Naive thymus-derived CD8-positive, alpha-beta T cell (primary cell): ENCODE measurements at regions not wholly inside any gene's neighbourhood (a gene's known extent, or its start where the extent isn't known, plus 50 kb on each side); places are given as distances from the start of the nearest gene placed in this dataset.
"Not testable (repeated sequence)": the region's sequence is repeated elsewhere in the genome, so short reads cannot be mapped to it uniquely, and the experiment has no call there.

Experiments
- ATAC-seq, 2 donors: fragments of 150-1000 bp; cut with Tn5 transposase in 1 of 2; sonication (Bioruptor Pico), chemical (Tn5 transposase) in 1 of 2; 1 replicate in 1 of 2; 2 replicates in 1 of 2; pipeline ENCODE4 v1.10.0; 2021; ENCODE audit warnings: mild to moderate bottlenecking in 2 of 2, moderate library complexity in 2 of 2
- POLR2A ChIA-PET: fragments of 350-600 bp; sonication (Branson Sonifier 250); formaldehyde crosslinking; loops from one replicate; lab custom pipeline; 2021; ENCODE audit warnings: antibody characterized with exemption; lab: Charles Lee
- DNase-seq, 10 donors: peaks; one replicate each; pipeline versions ENCODE4 v3.0.0 to v3.0.0-alpha.2; 2020 to 2022
- H3K27ac Mint-ChIP-seq, 10 donors: one replicate each; pipeline ENCODE4 v1.8.0; 2020 to 2022; ENCODE audit warnings: mild to moderate bottlenecking in 10 of 10, mixed read lengths in 10 of 10, moderate library complexity in 4 of 10, inconsistent platforms in 1 of 10
- H3K27me3 Mint-ChIP-seq, 5 donors: one replicate each; pipeline ENCODE4 v1.8.0; 2021 to 2022; ENCODE audit warnings: mixed read lengths in 5 of 5
- H3K36me3 Mint-ChIP-seq, 3 donors: one replicate each; pipeline ENCODE4 v1.8.0; 2020 to 2022; ENCODE audit warnings: mixed read lengths in 3 of 3, mild to moderate bottlenecking in 2 of 3, inconsistent platforms in 1 of 3
- H3K4me1 Mint-ChIP-seq, 4 donors: one replicate each; pipeline ENCODE4 v1.8.0; 2021 to 2022; ENCODE audit warnings: mixed read lengths in 4 of 4
- H3K4me3 Mint-ChIP-seq, 10 donors: one replicate each; pipeline ENCODE4 v1.8.0; 2020 to 2022; ENCODE audit warnings: mild to moderate bottlenecking in 10 of 10, mixed read lengths in 10 of 10, moderate library complexity in 6 of 10, inconsistent platforms in 1 of 10
- H3K9me3 Mint-ChIP-seq, 9 donors: one replicate each; pipeline ENCODE4 v1.8.0; 2020 to 2022; ENCODE audit warnings: mixed read lengths in 9 of 9, mild to moderate bottlenecking in 3 of 9, inconsistent platforms in 1 of 9, moderate library complexity in 1 of 9

DNA sequence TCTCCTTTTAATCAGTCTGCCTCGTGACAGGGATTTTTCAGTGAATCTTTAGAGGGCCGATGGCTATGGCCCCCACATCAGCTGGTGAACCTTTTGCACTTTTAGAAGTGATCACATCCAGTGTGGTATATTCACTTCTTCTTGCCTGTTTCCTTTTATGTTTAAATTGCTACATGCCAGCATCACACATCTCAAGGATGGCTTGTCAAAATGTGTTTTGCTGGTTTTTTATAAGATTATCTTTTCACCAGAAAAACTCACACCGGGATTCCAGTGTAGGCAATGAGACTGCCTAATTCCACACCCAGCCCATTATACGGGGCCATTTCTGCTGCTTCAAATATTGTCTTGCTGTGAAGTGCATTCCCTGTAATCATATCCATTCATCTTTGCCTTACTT lies 1151.7 kb upstream of the ADGRL4 start:
- H3K36me3 Mint-ChIP-seq = peaks cover 0 to 2% (median 0%) of the 10 kb centered on the region in 3 donors
- ATAC-seq (no peak), DNase-seq (no peak)
- H3K27ac Mint-ChIP-seq = no peak overlapping the region
- no peaks in the 10 kb centered on the region for H3K27me3 Mint-ChIP-seq
- no peak overlapping the region for H3K4me3 Mint-ChIP-seq
- POLR2A ChIA-PET = no interaction called here
- H3K9me3 Mint-ChIP-seq = peaks cover 0 to 26% (median 10%) of the 10 kb centered on the region in 9 donors
- H3K4me1 Mint-ChIP-seq = no peaks in the 10 kb centered on the region

DNA sequence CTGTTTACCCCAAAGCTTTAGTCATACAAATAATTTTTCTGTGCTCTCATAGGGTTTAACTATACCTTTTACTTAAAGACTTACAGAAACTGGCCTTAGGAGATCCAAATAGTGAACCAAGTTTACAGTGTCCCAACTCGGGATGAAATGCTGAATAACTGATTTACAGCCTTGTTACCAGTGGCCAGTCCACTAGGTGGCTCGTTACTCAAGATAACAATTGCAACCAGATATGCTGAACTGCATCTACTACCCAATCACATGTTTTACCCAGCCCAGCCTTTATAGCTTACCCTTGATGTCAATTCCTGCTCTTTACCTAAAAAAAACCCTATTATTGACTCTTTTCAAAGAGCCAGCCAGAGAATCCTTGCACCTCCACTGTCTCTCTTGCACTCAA lies 1148.8 kb upstream of the ADGRL4 start:
- Mint-ChIP-seq H3K4me1 (no peaks in the 10 kb centered on the region), H3K9me3 (peaks cover 9 to 33% (median 19%) of the 10 kb centered on the region in 9 donors), H3K27ac (no peak overlapping the region), H3K36me3 (peaks cover 0 to 11% (median 0%) of the 10 kb centered on the region in 3 donors), H3K4me3 (no peak overlapping the region), H3K27me3 (no peaks in the 10 kb centered on the region)
- ATAC-seq (no peak), DNase-seq (no peak)
- POLR2A ChIA-PET = no interaction called here

DNA sequence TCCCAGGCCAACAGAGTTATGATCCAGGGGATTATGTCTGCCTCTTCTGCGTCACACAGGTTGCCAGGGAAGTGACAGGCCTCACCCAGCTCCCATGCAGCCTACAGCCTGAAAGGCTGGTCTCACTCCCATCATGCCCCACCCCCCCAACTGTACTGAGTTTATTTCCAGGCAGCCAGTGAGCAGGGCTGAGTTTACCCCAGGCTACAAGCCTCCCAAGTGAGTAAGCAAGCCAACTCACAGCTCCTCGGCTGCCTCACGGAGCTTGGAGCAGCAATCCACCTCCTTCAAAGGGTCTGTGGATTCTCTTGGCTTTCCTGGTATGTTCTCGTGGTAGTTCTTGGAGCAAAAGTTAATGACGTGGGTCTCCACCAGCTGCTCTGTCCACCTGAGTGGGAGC lies 1147.6 kb upstream of the ADGRL4 start:
- ATAC-seq (no peak), DNase-seq (no peak)
- H3K4me1 Mint-ChIP-seq = no peaks in the 10 kb centered on the region
- POLR2A ChIA-PET = no interaction called here
- peaks cover 9 to 30% (median 17%) of the 10 kb centered on the region in 9 donors for H3K9me3 Mint-ChIP-seq
- no peaks in the 10 kb centered on the region for H3K27me3 Mint-ChIP-seq
- H3K27ac Mint-ChIP-seq = no peak overlapping the region
- no peak overlapping the region for H3K4me3 Mint-ChIP-seq
- H3K36me3 Mint-ChIP-seq = peaks cover 0 to 11% (median 0%) of the 10 kb centered on the region in 3 donors

DNA sequence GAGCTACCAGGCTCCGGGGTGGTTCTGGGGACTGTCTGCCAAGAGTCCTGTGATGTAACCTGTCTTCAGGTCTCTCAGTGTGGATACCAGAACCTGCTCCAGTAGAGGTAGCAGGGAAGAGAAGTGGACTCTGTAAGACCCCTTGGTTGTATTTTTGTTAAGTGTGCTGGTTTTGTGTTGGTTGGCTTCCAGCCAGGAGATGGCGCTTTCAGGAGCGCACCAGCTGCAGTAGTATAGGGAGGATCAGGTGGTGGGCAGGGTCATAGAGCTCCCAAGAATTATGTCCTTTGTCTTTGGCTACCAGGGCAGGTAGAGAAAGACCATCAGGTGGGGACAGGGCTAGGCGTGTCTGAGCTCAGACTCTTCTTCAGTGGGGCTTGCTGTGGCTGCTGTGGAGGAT lies 1147.2 kb upstream of the ADGRL4 start:
- no peak for ATAC-seq
- POLR2A ChIA-PET = no interaction called here
- peaks cover 9 to 30% (median 17%) of the 10 kb centered on the region in 9 donors for H3K9me3 Mint-ChIP-seq

DNA sequence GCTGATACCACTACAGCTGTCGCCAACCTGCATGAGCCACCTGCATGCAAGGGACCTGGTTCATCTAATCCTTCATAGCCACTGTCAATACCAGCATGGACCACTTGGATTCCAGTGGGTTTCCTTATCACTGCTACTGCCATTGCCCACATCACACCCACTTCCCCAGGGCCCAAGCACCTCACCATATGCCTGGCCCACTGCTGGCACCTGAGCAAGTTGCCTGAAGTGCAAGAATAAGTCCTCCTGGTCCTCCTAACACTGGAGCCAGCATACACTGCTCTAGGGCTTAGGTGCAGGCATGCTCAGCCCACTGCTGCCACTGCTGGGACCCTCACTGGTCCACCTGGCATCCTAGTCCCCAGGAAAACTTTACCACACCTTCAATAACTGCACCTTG lies 1136.8 kb upstream of the ADGRL4 start:
- Mint-ChIP-seq H3K4me3 (no peak overlapping the region), H3K27ac (no peak overlapping the region), H3K9me3 (peaks cover 6 to 45% (median 37%) of the 10 kb centered on the region in 9 donors), H3K4me1 (no peaks in the 10 kb centered on the region), H3K36me3 (peaks cover 0 to 4% (median 0%) of the 10 kb centered on the region in 3 donors), H3K27me3 (no peaks in the 10 kb centered on the region)
- DNase-seq (no peak), ATAC-seq (no peak)
- POLR2A ChIA-PET = no interaction called here

More for the DNA sequence above, 1147.2 kb upstream of the ADGRL4 start:
- H3K4me3 Mint-ChIP-seq = no peak overlapping the region
- H3K4me1 Mint-ChIP-seq = no peaks in the 10 kb centered on the region
- no peak overlapping the region for H3K27ac Mint-ChIP-seq
- DNase-seq = no peak
- peaks cover 0 to 11% (median 0%) of the 10 kb centered on the region in 3 donors for H3K36me3 Mint-ChIP-seq
- no peaks in the 10 kb centered on the region for H3K27me3 Mint-ChIP-seq

DNA sequence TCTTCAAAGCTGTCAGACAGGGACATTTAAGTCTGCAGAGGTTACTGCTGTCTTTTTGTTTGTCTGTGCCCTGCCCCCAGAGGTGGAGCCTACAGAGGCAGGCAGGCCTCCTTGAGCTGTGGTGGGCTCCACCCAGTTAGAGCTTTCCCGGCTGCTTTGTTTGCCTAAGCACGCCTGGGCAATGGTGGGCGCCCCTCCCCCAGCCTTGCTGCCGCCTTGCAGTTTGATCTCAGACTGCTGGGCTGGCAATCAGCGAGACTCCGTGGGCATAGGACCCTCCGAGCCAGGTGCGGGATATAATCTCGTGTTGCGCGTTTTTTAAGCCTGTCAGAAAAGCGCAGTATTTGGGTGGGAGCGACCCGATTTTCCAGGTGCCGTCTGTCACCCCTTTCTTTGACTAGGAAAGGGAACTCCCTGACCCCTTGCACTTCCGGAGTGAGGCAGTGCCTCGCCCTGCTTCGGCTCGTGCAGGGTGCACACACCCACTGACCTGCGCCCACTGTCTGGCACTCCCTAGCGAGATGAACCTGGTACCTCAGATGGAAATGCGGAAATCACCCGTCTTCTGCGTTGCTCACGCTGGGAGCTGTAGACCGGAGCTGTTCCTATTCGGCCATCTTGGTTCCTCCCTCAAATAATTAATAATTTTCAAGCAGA lies 1131.5 kb upstream of the ADGRL4 start:
- H3K36me3 Mint-ChIP-seq, H3K4me3 Mint-ChIP-seq, ATAC-seq, H3K4me1 Mint-ChIP-seq, POLR2A ChIA-PET, H3K27ac Mint-ChIP-seq, DNase-seq, H3K27me3 Mint-ChIP-seq: not testable (repeated sequence)
- peaks cover under 1 to 18% (median 9%) of the 10 kb centered on the region in 9 donors for H3K9me3 Mint-ChIP-seq

DNA sequence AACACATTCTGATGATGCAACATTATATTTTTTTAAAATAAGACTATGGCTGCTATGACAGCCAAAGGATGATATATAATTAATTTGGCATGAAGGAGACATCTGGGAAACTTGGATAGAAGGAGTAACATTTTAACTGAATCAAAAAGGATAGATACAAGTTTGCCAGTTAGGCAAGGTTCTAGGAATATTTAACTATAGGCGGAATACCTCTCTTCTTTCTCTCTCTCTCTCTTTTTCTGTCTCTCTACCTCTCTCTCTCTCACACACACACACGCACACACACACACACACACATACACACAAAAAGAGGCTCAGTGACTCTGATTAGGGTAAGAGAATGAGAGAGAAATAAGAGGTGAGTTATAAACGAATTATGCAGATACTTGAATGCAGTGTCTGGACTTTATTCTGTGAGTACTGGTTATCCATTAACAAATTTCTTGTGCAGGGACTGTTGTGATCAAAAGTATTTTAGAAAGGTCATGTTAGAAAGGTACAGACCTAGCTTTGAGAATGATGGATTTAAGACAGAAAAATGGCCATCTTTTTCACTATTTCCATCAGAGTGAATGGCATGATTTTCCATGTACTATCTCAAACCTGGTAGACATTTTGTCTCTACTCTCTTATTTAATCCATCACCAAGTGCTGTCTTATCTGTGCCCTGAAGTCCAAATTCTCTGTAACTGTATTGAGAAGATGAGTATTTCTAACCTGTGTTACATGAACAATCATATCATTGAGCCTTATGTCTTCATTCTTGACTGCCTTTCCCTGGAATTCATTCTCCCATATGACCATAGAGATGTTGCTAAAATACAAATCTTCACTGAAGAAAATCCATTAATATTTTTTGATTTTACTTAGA lies 1106.9 kb upstream of the ADGRL4 start:
- POLR2A ChIA-PET = no interaction called here

DNA sequence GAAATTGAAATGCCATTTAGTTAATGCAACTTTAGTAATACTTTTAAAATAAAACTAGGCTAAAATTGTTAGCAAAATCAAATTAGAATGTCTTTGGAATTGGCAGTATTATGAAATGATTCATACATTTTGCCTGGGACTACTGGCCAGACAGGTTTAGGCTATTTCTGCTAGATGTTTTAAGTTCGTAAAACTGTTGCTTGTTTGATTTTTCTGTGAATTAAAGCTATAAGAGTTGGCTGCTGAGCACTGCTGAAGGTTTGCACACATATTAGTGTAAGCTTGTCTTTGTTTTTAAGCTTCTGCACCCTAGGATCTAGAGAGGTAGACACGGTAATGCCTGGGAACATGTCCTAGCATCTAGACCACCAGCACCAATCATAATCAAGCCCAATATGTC lies 1094.6 kb upstream of the ADGRL4 start:
- no peak for DNase-seq
- Mint-ChIP-seq H3K27me3 (no peaks in the 10 kb centered on the region), H3K4me3 (no peak overlapping the region), H3K36me3 (peaks cover 0 to 4% (median 0%) of the 10 kb centered on the region in 3 donors), H3K9me3 (peaks cover 0 to 55% (median 29%) of the 10 kb centered on the region in 9 donors), H3K27ac (no peak overlapping the region), H3K4me1 (no peaks in the 10 kb centered on the region)
- POLR2A ChIA-PET = no interaction called here
- ATAC-seq = no peak

More for the DNA sequence above, 1106.9 kb upstream of the ADGRL4 start:
- Mint-ChIP-seq H3K4me1 (no peaks in the 10 kb centered on the region), H3K36me3 (peaks cover 0 to 16% (median 0%) of the 10 kb centered on the region in 3 donors), H3K27ac (no peak overlapping the region), H3K9me3 (peaks cover 12 to 49% (median 26%) of the 10 kb centered on the region in 9 donors), H3K4me3 (no peak overlapping the region), H3K27me3 (no peaks in the 10 kb centered on the region)
- ATAC-seq = no peak
- DNase-seq = no peak

DNA sequence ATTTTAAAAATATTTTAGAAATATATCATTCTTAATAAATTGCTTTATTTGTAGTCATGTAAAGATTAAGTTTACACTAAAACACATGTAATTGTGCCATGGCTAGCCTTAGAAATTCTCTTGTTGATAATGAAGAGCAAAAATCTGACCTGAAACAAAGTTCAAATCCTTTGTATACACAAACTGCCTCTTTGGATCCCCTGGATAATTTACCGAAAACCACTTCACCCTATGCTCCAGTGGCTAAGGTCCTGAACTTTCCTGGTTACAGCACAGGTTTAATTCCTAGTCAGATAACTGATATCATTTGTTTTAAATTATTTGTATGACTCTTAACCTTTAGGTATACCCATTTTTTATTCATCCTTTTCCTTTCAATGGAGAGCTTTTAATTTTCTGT lies 1093.2 kb upstream of the ADGRL4 start:
- ATAC-seq (no peak), DNase-seq (no peak)
- POLR2A ChIA-PET = no interaction called here
- Mint-ChIP-seq H3K4me3 (no peak overlapping the region), H3K27ac (no peak overlapping the region), H3K36me3 (peaks cover 0 to 7% (median 0%) of the 10 kb centered on the region in 3 donors), H3K27me3 (no peaks in the 10 kb centered on the region), H3K4me1 (no peaks in the 10 kb centered on the region), H3K9me3 (peaks cover 3 to 59% (median 30%) of the 10 kb centered on the region in 9 donors)

DNA sequence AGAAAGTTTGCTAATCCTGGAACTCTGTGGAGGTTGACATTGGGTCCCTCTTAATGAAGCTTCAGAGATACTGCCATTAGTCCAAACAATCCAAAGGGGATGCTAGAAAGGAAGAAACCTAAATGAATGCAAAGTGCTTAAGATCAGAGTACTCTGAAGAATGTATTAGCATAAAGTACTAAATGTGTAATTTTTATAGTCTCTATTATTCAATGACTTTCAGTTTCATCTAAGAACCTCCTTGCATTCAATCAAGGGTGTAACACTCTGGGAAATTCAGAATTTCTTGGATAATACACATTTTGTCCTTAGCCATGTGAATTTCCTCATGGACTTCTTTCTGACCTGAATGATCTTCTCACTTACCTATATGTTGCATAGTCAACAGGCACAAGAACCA lies 1078.5 kb upstream of the ADGRL4 start:
- Mint-ChIP-seq H3K4me3 (no peak overlapping the region), H3K27me3 (no peaks in the 10 kb centered on the region), H3K4me1 (no peaks in the 10 kb centered on the region), H3K9me3 (peaks cover 2 to 23% (median 11%) of the 10 kb centered on the region in 9 donors), H3K36me3 (no peaks in the 10 kb centered on the region), H3K27ac (no peak overlapping the region)
- POLR2A ChIA-PET = no interaction called here
- DNase-seq = no peak
- ATAC-seq = no peak

DNA sequence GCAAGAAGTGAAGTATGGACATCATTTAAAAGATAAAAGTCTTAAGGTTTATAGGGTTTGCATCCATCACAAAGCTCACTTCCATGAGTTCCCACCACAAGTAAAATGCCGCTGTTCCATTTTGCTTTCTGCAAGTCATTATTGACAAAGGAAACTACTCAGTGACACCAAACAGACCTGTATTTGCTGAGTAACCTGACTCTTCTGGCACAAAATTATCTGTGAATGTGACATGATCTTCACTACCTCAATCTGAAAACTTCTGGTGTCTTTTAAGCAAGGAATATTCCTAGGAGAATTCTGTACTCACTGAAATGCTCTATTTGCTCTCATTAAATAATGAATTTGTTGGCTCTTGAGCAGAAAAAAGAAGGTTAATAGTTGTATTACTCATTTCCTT lies 1077.4 kb upstream of the ADGRL4 start:
- Mint-ChIP-seq H3K4me1 (no peaks in the 10 kb centered on the region), H3K9me3 (peaks cover 0 to 27% (median 11%) of the 10 kb centered on the region in 9 donors), H3K27me3 (no peaks in the 10 kb centered on the region), H3K27ac (no peak overlapping the region), H3K36me3 (no peaks in the 10 kb centered on the region), H3K4me3 (no peak overlapping the region)
- ATAC-seq (no peak), DNase-seq (no peak)
- POLR2A ChIA-PET = no interaction called here

DNA sequence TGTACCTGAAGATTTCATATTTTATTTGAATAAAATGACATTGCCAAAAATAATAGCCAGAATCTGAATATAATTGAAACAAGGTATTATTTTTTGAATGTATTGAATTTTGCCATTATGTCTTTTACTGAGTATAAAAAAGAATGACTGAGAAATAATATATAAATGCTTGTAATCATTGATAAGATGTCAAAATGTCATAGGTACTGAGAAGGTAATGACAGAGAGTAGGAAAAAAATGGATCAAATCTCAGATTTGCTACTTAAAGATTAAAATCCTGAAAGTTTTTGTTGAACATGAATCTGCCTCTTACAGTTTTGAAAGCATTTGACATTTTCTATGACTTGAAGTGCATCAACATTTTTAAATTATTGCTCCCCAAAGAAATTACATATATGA lies 1069.9 kb upstream of the ADGRL4 start:
- no peaks in the 10 kb centered on the region for H3K36me3 Mint-ChIP-seq
- no peaks in the 10 kb centered on the region for H3K27me3 Mint-ChIP-seq
- H3K4me3 Mint-ChIP-seq = no peak overlapping the region
- ATAC-seq (no peak), DNase-seq (no peak)
- H3K9me3 Mint-ChIP-seq = peaks cover 0 to 24% (median 10%) of the 10 kb centered on the region in 9 donors
- POLR2A ChIA-PET = no interaction called here
- H3K4me1 Mint-ChIP-seq = no peaks in the 10 kb centered on the region
- H3K27ac Mint-ChIP-seq = no peak overlapping the region

DNA sequence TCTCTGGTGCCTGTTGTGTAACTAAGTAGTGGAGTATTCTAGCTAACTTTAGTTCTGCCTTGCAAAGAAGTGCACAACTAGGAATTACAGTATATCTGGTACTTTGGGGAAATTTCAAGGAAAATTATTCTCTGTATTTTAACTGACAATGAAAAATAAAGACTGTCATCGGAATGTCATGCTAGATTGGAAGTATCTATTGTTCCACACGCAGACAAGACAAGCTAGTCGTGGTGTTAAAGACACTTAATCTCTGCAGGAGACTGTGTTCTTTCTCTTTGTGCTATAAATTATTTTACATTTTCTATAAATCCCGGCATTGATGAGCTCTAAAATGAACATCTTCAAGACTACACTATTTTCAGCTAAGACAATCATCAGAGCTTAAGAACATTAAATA lies 1068.8 kb upstream of the ADGRL4 start:
- H3K9me3 Mint-ChIP-seq = peaks cover 0 to 19% (median 8%) of the 10 kb centered on the region in 9 donors
- H3K27me3 Mint-ChIP-seq = no peaks in the 10 kb centered on the region
- ATAC-seq = no peak
- POLR2A ChIA-PET = no interaction called here
- no peaks in the 10 kb centered on the region for H3K4me1 Mint-ChIP-seq
- no peaks in the 10 kb centered on the region for H3K36me3 Mint-ChIP-seq
- DNase-seq = no peak
- no peak overlapping the region for H3K4me3 Mint-ChIP-seq
- no peak overlapping the region for H3K27ac Mint-ChIP-seq
